ENCODE measurements at regions not wholly inside any gene's neighbourhood (a gene's known extent, or its start where the extent isn't known, plus 50 kb on each side); places are given as distances from the start of the nearest gene placed in this dataset.

DNA sequence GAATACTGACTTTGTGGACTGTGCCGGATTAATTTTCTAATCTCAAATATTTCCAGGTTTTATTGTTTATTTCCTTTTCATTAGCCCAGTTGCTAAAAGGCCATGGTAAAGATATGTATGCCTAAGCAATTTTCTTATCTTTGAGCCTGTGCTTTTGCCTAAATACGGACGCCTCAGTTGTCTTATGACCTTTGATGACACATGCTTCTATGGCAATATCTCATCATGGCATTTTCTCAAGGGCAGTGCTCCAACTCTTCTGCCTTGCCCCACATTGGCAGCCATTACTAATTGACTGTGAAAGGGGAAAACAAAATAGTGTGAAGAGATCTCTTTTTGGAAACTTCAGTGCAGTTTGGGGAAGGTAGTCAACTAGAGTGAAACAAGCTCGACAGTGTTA is 809.6 kb upstream of the NR2F2 start:
- Histone ChIP-seq H4K20me1 (ENCODE audit: control insufficient read depth, extremely low read depth, insufficient read depth, low read length) (no peaks in the 10 kb centered on the region), H3K9me3 (ENCODE audit: control insufficient read depth, insufficient read depth, low read depth, low read length) (no peaks in the 10 kb centered on the region), H2AFZ (ENCODE audit: low read length) (no peak overlapping the region), H3K4me3 (replicated peaks in 1 of 4; ENCODE audit: control extremely low read depth in 1 of 4, insufficient read depth in 1 of 4, low read depth in 3 of 4, low read length in 4 of 4) (no peak overlapping the region), H3K36me3 (ENCODE audit: control insufficient read depth, insufficient read depth, low read length) (no peaks in the 10 kb centered on the region), H3K79me2 (ENCODE audit: control insufficient read depth, insufficient read depth, low read length) (no peaks in the 10 kb centered on the region), H3K9ac (ENCODE audit: insufficient read depth, low read length) (no peak overlapping the region), H3K27ac (ENCODE audit: insufficient read depth, low read length) (no peak overlapping the region), H3K4me2 (ENCODE audit: extremely low read depth, insufficient read depth, low read length) (no peak overlapping the region), H3K4me1 (ENCODE audit: control insufficient read depth, extremely low read depth, insufficient read depth, low read length) (no peaks in the 10 kb centered on the region), H3K27me3 (ENCODE audit: control insufficient read depth, insufficient read depth, low read length) (no peaks in the 10 kb centered on the region)
- DNase-seq (ENCODE audit: low read depth in 2 of 2), result no peak
- TF ChIP-seq EZH2 (IDR thresholded peaks at IDR 0.05; ENCODE audit: low read length, missing control alignments), result no peak
- TF ChIP-seq, protein P1, sequence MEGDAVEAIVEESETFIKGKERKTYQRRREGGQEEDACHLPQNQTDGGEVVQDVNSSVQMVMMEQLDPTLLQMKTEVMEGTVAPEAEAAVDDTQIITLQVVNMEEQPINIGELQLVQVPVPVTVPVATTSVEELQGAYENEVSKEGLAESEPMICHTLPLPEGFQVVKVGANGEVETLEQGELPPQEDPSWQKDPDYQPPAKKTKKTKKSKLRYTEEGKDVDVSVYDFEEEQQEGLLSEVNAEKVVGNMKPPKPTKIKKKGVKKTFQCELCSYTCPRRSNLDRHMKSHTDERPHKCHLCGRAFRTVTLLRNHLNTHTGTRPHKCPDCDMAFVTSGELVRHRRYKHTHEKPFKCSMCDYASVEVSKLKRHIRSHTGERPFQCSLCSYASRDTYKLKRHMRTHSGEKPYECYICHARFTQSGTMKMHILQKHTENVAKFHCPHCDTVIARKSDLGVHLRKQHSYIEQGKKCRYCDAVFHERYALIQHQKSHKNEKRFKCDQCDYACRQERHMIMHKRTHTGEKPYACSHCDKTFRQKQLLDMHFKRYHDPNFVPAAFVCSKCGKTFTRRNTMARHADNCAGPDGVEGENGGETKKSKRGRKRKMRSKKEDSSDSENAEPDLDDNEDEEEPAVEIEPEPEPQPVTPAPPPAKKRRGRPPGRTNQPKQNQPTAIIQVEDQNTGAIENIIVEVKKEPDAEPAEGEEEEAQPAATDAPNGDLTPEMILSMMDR (conservative IDR thresholded peaks at IDR 0.05 in 1 of 2, IDR thresholded peaks at IDR 0.05 in 1 of 2; ENCODE audit: low read depth in 1 of 2, low read length in 2 of 2), result no peak

DNA sequence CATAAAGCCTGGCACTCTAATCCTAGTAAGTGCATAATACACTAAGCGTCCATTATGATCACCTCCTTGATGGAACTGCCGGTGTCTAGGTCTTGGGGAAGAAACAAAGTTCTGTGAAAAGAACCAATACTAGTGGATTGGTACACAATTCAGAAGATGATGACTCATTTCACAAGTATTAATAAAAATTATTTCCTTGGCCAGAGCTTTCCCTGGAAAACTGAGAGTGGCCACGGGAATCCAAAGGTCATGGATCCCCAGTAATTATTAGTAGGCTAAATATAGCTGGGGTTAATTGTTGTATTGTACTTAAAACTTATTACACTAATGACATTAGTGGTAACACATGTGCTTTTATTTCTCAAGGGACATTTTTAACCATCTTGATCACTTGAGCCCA is 808.0 kb upstream of the NR2F2 start:
- Histone ChIP-seq H3K4me1 (ENCODE audit: control insufficient read depth, extremely low read depth, insufficient read depth, low read length) (no peaks in the 10 kb centered on the region), H3K4me2 (ENCODE audit: extremely low read depth, insufficient read depth, low read length) (no peak overlapping the region), H3K9me3 (ENCODE audit: control insufficient read depth, insufficient read depth, low read depth, low read length) (no peaks in the 10 kb centered on the region), H3K9ac (ENCODE audit: insufficient read depth, low read length) (no peak overlapping the region), H3K27ac (ENCODE audit: insufficient read depth, low read length) (no peak overlapping the region), H2AFZ (ENCODE audit: low read length) (no peak overlapping the region), H3K27me3 (ENCODE audit: control insufficient read depth, insufficient read depth, low read length) (no peaks in the 10 kb centered on the region), H3K4me3 (replicated peaks in 1 of 4; ENCODE audit: control extremely low read depth in 1 of 4, insufficient read depth in 1 of 4, low read depth in 3 of 4, low read length in 4 of 4) (no peak overlapping the region), H3K79me2 (ENCODE audit: control insufficient read depth, insufficient read depth, low read length) (no peaks in the 10 kb centered on the region), H3K36me3 (ENCODE audit: control insufficient read depth, insufficient read depth, low read length) (no peaks in the 10 kb centered on the region), H4K20me1 (ENCODE audit: control insufficient read depth, extremely low read depth, insufficient read depth, low read length) (no peaks in the 10 kb centered on the region)
- DNase-seq (ENCODE audit: low read depth in 2 of 2), result peak; percentile 8 to 31
- TF ChIP-seq, protein P1 (conservative IDR thresholded peaks at IDR 0.05 in 1 of 2, IDR thresholded peaks at IDR 0.05 in 1 of 2; ENCODE audit: low read depth in 1 of 2, low read length in 2 of 2), result no peak
- TF ChIP-seq EZH2 (IDR thresholded peaks at IDR 0.05; ENCODE audit: low read length, missing control alignments), result no peak

DNA sequence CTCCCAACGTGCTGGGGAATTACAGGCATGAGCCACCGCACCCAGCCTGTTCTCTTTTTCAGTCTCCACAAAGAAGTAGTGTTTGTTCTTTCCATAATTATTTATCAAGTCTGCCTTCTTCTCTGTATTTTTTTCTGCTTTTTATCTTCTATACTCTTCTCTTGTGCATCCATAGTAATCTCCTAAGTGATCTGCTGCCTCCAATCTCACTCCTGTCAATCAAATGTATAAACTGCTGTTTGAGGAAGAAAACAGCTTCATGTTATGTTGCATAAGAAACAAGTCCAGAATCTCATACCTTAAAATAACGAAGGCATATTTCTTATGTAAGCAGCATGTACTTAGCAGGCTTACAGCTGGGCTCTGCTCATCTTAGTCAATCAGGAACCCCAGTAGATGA is 801.6 kb upstream of the NR2F2 start:
- Histone ChIP-seq H3K9me3 (ENCODE audit: control insufficient read depth, insufficient read depth, low read depth, low read length) (no peaks in the 10 kb centered on the region), H2AFZ (ENCODE audit: low read length) (no peak overlapping the region), H3K27me3 (ENCODE audit: control insufficient read depth, insufficient read depth, low read length) (no peaks in the 10 kb centered on the region), H3K27ac (ENCODE audit: insufficient read depth, low read length) (no peak overlapping the region), H3K79me2 (ENCODE audit: control insufficient read depth, insufficient read depth, low read length) (no peaks in the 10 kb centered on the region), H3K4me1 (ENCODE audit: control insufficient read depth, extremely low read depth, insufficient read depth, low read length) (no peaks in the 10 kb centered on the region), H3K36me3 (ENCODE audit: control insufficient read depth, insufficient read depth, low read length) (no peaks in the 10 kb centered on the region), H3K9ac (ENCODE audit: insufficient read depth, low read length) (no peak overlapping the region), H3K4me2 (ENCODE audit: extremely low read depth, insufficient read depth, low read length) (no peak overlapping the region), H3K4me3 (replicated peaks in 1 of 4; ENCODE audit: control extremely low read depth in 1 of 4, insufficient read depth in 1 of 4, low read depth in 3 of 4, low read length in 4 of 4) (no peak overlapping the region), H4K20me1 (ENCODE audit: control insufficient read depth, extremely low read depth, insufficient read depth, low read length) (no peaks in the 10 kb centered on the region)
- TF ChIP-seq EZH2 (IDR thresholded peaks at IDR 0.05; ENCODE audit: low read length, missing control alignments), result no peak
- TF ChIP-seq, protein P1 (conservative IDR thresholded peaks at IDR 0.05 in 1 of 2, IDR thresholded peaks at IDR 0.05 in 1 of 2; ENCODE audit: low read depth in 1 of 2, low read length in 2 of 2), result no peak
- no peak for DNase-seq (ENCODE audit: low read depth in 2 of 2)

Measured in fibroblast of lung (primary cell).